GM12892 (cell line): ENCODE measurements at regions not wholly inside any gene's neighbourhood (a gene's known extent, or its start where the extent isn't known, plus 50 kb on each side); places are given as distances from the start of the nearest gene placed in this dataset.

Experiments
- DNase-seq: peaks from one replicate; pipeline ENCODE4 v3.0.0; 2011; ENCODE audit not compliant: insufficient read length
- FAIRE-seq: peaks from 2 replicates; lab custom pipeline; 2011; peaks lifted over from hg19 to GRCh38; lab: Jason Lieb, UNC
- POLR2A ChIP-seq: IDR thresholded peaks from 2 replicates; pipeline ENCODE4 v1.6.1; 2011; ENCODE audit warnings: low read depth, low read length, control low read depth
- POLR2AphosphoS5 ChIP-seq: IDR thresholded peaks from 2 replicates; pipeline ENCODE4 v1.6.1; 2011; ENCODE audit warnings: low read depth, low read length, control low read depth
- TAF1 ChIP-seq: IDR thresholded peaks from 2 replicates; pipeline ENCODE4 v1.6.1; 2011; ENCODE audit warnings: low read depth, mild to moderate bottlenecking, control low read depth, low read length, borderline replicate concordance

- DNase-seq: no peak
- TF ChIP-seq POLR2A: no peak
- TF ChIP-seq POLR2AphosphoS5: no peak
- no peak for TF ChIP-seq TAF1
- FAIRE-seq: no peak
Measured at GRCh38 chr2:152280780-152281179, 54.2 kb upstream of the FMNL2 start.

- DNase-seq (no peak), FAIRE-seq (no peak)
Measured at GRCh38 chr2:152283392-152283791, 51.6 kb upstream of the FMNL2 start.

GRCh38 chr2:152284398-152284797 is 50.6 kb upstream of the FMNL2 start:
- DNase-seq: no peak
- FAIRE-seq: no peak
- TF ChIP-seq POLR2AphosphoS5: no peak
- no peak for TF ChIP-seq POLR2A
- TF ChIP-seq TAF1: no peak

More at GRCh38 chr2:152283392-152283791, 51.6 kb upstream of the FMNL2 start:
- no peak for TF ChIP-seq TAF1
- no peak for TF ChIP-seq POLR2AphosphoS5
- no peak for TF ChIP-seq POLR2A
